Right lobe of liver (tissue), 6 donors: ENCODE measurements at regions not wholly inside any gene's neighbourhood (a gene's known extent, or its start where the extent isn't known, plus 50 kb on each side); places are given as distances from the start of the nearest gene placed in this dataset.

Source experiments
- ATAC-seq, 4 donors: fragments of 200-7000 bp; cut with Tn5 transposase; one replicate each; pipeline ENCODE4 v1.9.1; 2020; ENCODE audit warnings: mild to moderate bottlenecking in 4 of 4, moderate library complexity in 4 of 4
- DNase-seq, 3 donors: peaks; one replicate each; pipeline ENCODE4 v3.0.0-alpha.2; 2020
- H3K27ac ChIP-seq, 3 donors: fragments of 200-600 bp; one replicate each; pipeline ENCODE4 v1.8.0; 2022
- H3K27me3 ChIP-seq, 2 donors: fragments of 200-600 bp; one replicate each; pipeline ENCODE4 v1.8.0; 2022
- H3K36me3 ChIP-seq, 4 donors: fragments of 200-600 bp; sonication (generic) in 1 of 4; one replicate each; pipeline versions ENCODE4 v1.5.1 to v1.8.0; 2017 to 2022; ENCODE audit warnings: control low read depth in 1 of 4
- H3K4me1 ChIP-seq, 4 donors: fragments of 200-600 bp; sonication (generic) in 1 of 4; one replicate each; pipeline versions ENCODE4 v1.5.1 to v1.8.0; 2017 to 2022; ENCODE audit warnings: control low read depth in 1 of 4
- H3K4me3 ChIP-seq, 3 donors: fragments of 200-600 bp; one replicate each; pipeline ENCODE4 v1.8.0; 2022
- H3K9me3 ChIP-seq, 4 donors: fragments of 200-600 bp; sonication (generic) in 1 of 4; one replicate each; pipeline versions ENCODE4 v1.5.1 to v1.8.0; 2017 to 2022; ENCODE audit warnings: control low read depth in 1 of 4
- CTCF ChIP-seq, 4 donors: fragments of 200-600 bp in 3 of 4; fragments of 450-650 bp in 1 of 4; IDR thresholded peaks; one replicate each; pipeline versions ENCODE4 v1.5.1 to v1.8.0; 2016 to 2022; ENCODE audit warnings: antibody characterized with exemption in 4 of 4, mild to moderate bottlenecking in 2 of 4
- POLR2A ChIP-seq: fragments of 450-650 bp; IDR thresholded peaks from one replicate; pipeline ENCODE4 v1.6.1; 2017; ENCODE audit warnings: antibody characterized with exemption, mild to moderate bottlenecking
- WGBS: methylation state at CpG from one replicate; pipeline ENCODE4 v1.1.6; 2018; ENCODE audit warnings: low coverage, low lambda C conversion rate; ENCODE audit not compliant: insufficient coverage; ENCODE audit errors: missing lambda C conversion rate; 5-methylcytosine and 5-hydroxymethylcytosine counted together
- intact Hi-C, 2 donors: fragments of 100-400 bp; cut with DNase I; formaldehyde crosslinking; loops; one replicate each; pipeline versions ENCODE4 v1.11.2 to v1.14.1; 2022
- donor health status: DM: no; HTN: yes; CAD: no.
- donor health status: DM: no; HTN: no; CAD: no.
- donor health status: DM: no; HTN: no; CAD: no.
- donor health status: DM: no; HTN: yes; CAD: no.
- donor health status: DM: no; HTN: yes; CAD: no.

- Histone ChIP-seq H3K36me3 (no peaks in the 10 kb centered on the region), H3K9me3 (no peaks in the 10 kb centered on the region), H3K4me1 (no peaks in the 10 kb centered on the region), H3K4me3 (no peak overlapping the region), H3K27ac (no peak overlapping the region), H3K27me3 (no peaks in the 10 kb centered on the region)
- TF ChIP-seq POLR2A: no peak
- TF ChIP-seq CTCF (IDR thresholded peaks at IDR 0.05): no peak
- DNase-seq: no peak
- peak in 3 of 4 donors; percentile 20 to 55 (median 26) for ATAC-seq
- intact Hi-C loops: no loop called here
- WGBS: 81% methylated on average over 5 of the region's 5 CpGs
Measured at GRCh38 chr4:78671903-78672815, 104.0 kb upstream of the BMP2K start.

GRCh38 chr4:78673337-78673736 lies 102.8 kb upstream of the BMP2K start:
- no peak overlapping the region for H3K4me3 ChIP-seq
- H3K4me1 ChIP-seq: no peaks in the 10 kb centered on the region
- no peaks in the 10 kb centered on the region for H3K9me3 ChIP-seq
- no peaks in the 10 kb centered on the region for H3K27me3 ChIP-seq
- intact Hi-C loops: no loop called here
- TF ChIP-seq CTCF (IDR thresholded peaks at IDR 0.05) (no peak), POLR2A (no peak)
- no peak overlapping the region for H3K27ac ChIP-seq
- DNase-seq: no peak
- no peaks in the 10 kb centered on the region for H3K36me3 ChIP-seq
- ATAC-seq: no peak
- WGBS: 83% methylated on average over 2 of the region's 2 CpGs

GRCh38 chr4:78675325-78675724 lies 100.8 kb upstream of the BMP2K start:
- no peak for ATAC-seq
- no peak overlapping the region for H3K27ac ChIP-seq
- intact Hi-C loops: no loop called here
- no peak for TF ChIP-seq CTCF (IDR thresholded peaks at IDR 0.05)
- no peak for TF ChIP-seq POLR2A
- H3K27me3 ChIP-seq: no peaks in the 10 kb centered on the region
- no peaks in the 10 kb centered on the region for H3K9me3 ChIP-seq
- H3K36me3 ChIP-seq: no peaks in the 10 kb centered on the region
- no peak for DNase-seq
- no peak overlapping the region for H3K4me3 ChIP-seq
- WGBS: 73% methylated on average over 1 of the region's 1 CpG
- H3K4me1 ChIP-seq: no peaks in the 10 kb centered on the region

GRCh38 chr4:78682070-78682469 lies 94.1 kb upstream of the BMP2K start:
- no peaks in the 10 kb centered on the region for H3K4me1 ChIP-seq
- no peaks in the 10 kb centered on the region for H3K9me3 ChIP-seq
- no peak overlapping the region for H3K4me3 ChIP-seq
- 76% methylated on average over 3 of the region's 3 CpGs for WGBS
- no peaks in the 10 kb centered on the region for H3K36me3 ChIP-seq
- ATAC-seq (no peak), DNase-seq (no peak)
- no peaks in the 10 kb centered on the region for H3K27me3 ChIP-seq
- no peak overlapping the region for H3K27ac ChIP-seq
- no peak for TF ChIP-seq CTCF (IDR thresholded peaks at IDR 0.05)
- no peak for TF ChIP-seq POLR2A
- intact Hi-C loops: no loop called here
